NB4 (cell line): ENCODE measurements at regions not wholly inside any gene's neighbourhood (a gene's known extent, or its start where the extent isn't known, plus 50 kb on each side); places are given as distances from the start of the nearest gene placed in this dataset.

Experiments
- DNase-seq: peaks from one replicate; pipeline ENCODE4 v3.0.0; 2010; ENCODE audit warnings: low read depth
- H3K4me3 ChIP-seq: one replicate; pipeline ENCODE4 v1.5.1; 2011; ENCODE audit warnings: mild to moderate bottlenecking, low read depth, low read length, moderate library complexity
- MYC ChIP-seq: IDR thresholded peaks from 2 replicates; pipeline ENCODE4 v1.6.1; 2011; ENCODE audit warnings: low read depth, low read length
- POLR2A ChIP-seq: IDR thresholded peaks from 2 replicates; pipeline ENCODE4 v1.6.1; 2011; ENCODE audit warnings: mild to moderate bottlenecking; ENCODE audit not compliant: insufficient read length; ENCODE audit errors: extremely low read depth
- TF ChIP-seq, protein P1 (sequence below): IDR thresholded peaks from one replicate; pipeline ENCODE4 v1.5.1; 2012; ENCODE audit warnings: low read depth, low read length
- TF ChIP-seq, protein P2 (sequence below): IDR thresholded peaks from 2 replicates; pipeline ENCODE4 v1.6.1; 2011; ENCODE audit warnings: low read depth, low read length

DNA sequence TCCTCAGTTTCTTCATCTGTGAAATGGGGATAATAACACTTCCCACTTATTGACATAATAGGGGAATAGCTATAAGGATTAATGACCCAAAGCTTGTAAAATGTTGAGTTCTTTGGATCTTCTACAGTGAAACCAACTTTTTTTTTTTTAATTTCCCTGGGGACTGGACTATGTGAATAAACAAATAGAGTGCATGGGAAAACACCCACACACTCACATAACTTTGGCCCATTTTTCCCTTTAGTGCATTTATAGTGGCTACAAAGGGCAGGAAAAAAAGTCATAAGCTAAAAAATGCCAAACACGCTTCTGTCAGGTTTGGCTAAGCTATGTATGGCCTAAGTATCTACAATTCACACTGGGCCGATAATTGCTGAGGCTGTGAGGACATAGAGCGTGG is 406.2 kb upstream of the JAG1 start:
- no peak for DNase-seq
- TF ChIP-seq POLR2A: no peak
- TF ChIP-seq, protein P1, sequence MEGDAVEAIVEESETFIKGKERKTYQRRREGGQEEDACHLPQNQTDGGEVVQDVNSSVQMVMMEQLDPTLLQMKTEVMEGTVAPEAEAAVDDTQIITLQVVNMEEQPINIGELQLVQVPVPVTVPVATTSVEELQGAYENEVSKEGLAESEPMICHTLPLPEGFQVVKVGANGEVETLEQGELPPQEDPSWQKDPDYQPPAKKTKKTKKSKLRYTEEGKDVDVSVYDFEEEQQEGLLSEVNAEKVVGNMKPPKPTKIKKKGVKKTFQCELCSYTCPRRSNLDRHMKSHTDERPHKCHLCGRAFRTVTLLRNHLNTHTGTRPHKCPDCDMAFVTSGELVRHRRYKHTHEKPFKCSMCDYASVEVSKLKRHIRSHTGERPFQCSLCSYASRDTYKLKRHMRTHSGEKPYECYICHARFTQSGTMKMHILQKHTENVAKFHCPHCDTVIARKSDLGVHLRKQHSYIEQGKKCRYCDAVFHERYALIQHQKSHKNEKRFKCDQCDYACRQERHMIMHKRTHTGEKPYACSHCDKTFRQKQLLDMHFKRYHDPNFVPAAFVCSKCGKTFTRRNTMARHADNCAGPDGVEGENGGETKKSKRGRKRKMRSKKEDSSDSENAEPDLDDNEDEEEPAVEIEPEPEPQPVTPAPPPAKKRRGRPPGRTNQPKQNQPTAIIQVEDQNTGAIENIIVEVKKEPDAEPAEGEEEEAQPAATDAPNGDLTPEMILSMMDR: no peak
- no peak for TF ChIP-seq MYC
- TF ChIP-seq, protein P2, sequence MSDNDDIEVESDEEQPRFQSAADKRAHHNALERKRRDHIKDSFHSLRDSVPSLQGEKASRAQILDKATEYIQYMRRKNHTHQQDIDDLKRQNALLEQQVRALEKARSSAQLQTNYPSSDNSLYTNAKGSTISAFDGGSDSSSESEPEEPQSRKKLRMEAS: no peak
- H3K4me3 ChIP-seq: no peak overlapping the region

DNA sequence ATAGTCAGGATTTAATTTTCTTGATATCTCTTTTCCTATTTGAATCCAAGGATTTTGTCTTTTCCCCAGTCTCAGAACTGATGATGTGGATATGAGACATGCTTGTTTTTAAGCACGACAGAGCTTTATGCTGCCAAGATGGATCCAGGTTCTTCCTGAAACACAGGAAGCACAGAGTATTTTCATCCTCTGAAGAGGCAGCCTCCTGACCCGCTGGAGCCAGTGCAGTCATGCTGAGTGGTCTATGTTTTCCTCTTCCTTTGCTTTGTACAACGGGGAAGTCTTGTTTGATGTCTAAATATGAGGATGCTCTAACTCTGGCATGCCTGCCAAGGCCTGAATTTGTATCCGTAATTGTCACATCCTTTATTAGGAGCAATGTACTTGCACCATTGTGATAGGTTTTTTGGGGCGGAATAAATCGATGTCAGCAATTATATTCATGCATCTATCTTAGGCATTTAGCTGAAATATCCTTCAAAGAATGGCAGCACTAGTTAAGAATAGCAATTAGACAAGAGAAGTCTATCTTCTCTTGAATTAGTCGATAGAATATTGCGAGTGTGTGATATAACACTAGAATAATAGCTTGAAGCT is 407.1 kb upstream of the JAG1 start:
- no peak overlapping the region for H3K4me3 ChIP-seq
- no peak for DNase-seq
- TF ChIP-seq MYC: no peak
- TF ChIP-seq, protein P1: no peak
- no peak for TF ChIP-seq POLR2A
- TF ChIP-seq, protein P2: no peak

DNA sequence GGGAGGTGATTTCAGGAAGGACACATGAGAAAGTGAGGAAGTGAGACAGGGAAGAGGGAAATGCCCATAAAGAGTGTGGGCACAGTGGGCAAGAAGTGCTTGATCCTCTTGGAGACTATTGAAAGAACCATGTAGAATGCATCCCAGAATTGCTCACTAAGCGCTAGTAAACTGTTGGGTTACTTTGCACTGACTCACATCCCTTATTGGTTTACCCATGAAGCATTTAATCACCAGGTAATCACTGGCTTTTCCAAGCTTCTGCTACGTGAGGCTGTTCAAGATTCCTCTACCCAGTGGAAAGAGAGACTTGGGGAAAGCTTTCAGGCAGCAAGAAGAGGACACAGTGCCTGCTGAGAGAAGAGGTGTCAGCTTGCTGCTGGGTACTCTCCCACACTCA is 410.0 kb upstream of the JAG1 start:
- H3K4me3 ChIP-seq: no peak overlapping the region
- TF ChIP-seq, protein P1: no peak
- TF ChIP-seq POLR2A (no peak), MYC (no peak)
- TF ChIP-seq, protein P2: no peak
- no peak for DNase-seq

DNA sequence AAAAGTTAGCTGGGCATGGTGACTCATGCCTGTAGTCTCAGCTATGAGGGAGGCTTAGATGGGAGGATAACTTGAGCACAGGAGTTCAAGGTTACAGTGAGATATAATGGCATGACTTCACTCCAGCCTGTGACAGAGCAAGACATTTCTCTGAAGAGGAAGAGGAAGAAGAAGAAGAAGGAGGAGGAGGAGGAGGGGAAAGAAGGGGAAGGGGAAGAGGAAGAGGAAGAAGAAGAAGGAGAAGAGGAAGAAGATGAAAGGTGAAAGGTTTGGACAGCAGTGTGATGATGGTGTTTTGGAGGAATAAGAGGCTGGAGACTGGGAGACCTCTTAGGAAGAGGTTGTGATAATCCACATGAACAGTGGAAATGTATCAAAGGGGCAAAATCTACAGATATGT is 410.7 kb upstream of the JAG1 start:
- no peak for DNase-seq
- no peak overlapping the region for H3K4me3 ChIP-seq
- TF ChIP-seq, protein P1: no peak
- no peak for TF ChIP-seq MYC
- TF ChIP-seq, protein P2: no peak
- no peak for TF ChIP-seq POLR2A

DNA sequence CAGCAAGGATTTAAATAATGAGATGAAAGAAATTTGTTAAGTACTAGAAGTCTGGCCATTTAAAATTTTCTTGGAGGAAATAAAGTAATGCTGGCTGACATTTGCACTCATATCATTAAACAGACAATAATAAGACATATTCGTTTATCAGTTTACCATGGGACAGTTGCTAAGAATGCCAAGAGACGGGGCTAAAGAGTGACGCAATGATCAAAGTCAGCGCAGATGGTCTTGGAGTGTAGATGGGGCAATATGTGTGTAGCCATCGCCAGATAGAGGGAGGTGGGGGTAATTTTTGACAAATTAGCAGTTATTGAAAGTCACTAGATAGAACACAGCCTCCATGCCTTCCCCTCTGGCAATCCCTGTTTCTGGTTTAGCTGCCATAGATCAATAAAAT is 413.2 kb upstream of the JAG1 start:
- no peak for TF ChIP-seq MYC
- TF ChIP-seq, protein P2: no peak
- TF ChIP-seq, protein P1: no peak
- TF ChIP-seq POLR2A: no peak
- DNase-seq: no peak
- no peak overlapping the region for H3K4me3 ChIP-seq
